ENCODE measurements at regions not wholly inside any gene's neighbourhood (a gene's known extent, or its start where the extent isn't known, plus 50 kb on each side); places are given as distances from the start of the nearest gene placed in this dataset.

- TF ChIP-seq CTCF (IDR thresholded peaks at IDR 0.05; ENCODE audit: insufficient read depth, low read depth, low read length), result no peak
- TF ChIP-seq EZH2 (IDR thresholded peaks at IDR 0.05; ENCODE audit: insufficient read depth, low read length), result no peak
These were observed 77.4 kb upstream of the SLC2A1 start for GRCh38 chr1:43035821-43036741.
